D721Med (cell line): ENCODE measurements at regions not wholly inside any gene's neighbourhood (a gene's known extent, or its start where the extent isn't known, plus 50 kb on each side); places are given as distances from the start of the nearest gene placed in this dataset.
A peak's percentile ranks its signal among the peaks of the same experiment; 100 is the strongest.

Source experiments
- DNase-seq: peaks from one replicate; pipeline ENCODE4 v3.0.0; 2011; ENCODE audit warnings: low spot score; ENCODE audit not compliant: insufficient read length
- FAIRE-seq: peaks from 2 replicates; lab custom pipeline; 2011; peaks lifted over from hg19 to GRCh38; lab: Jason Lieb, UNC
- CTCF ChIP-seq: IDR thresholded peaks from 2 replicates; pipeline ENCODE4 v1.5.1; 2012; ENCODE audit warnings: mild to moderate bottlenecking, control low read depth; ENCODE audit not compliant: insufficient read depth; ENCODE audit errors: missing control alignments

- no peak for DNase-seq
- TF ChIP-seq CTCF = no peak
- no peak for FAIRE-seq
Measured at GRCh38 chr1:181326348-181326747, 157.0 kb upstream of the CACNA1E start.

- TF ChIP-seq CTCF = no peak
- FAIRE-seq = no peak
- no peak for DNase-seq
Measured at GRCh38 chr1:181327796-181328195, 155.5 kb upstream of the CACNA1E start.

DNA sequence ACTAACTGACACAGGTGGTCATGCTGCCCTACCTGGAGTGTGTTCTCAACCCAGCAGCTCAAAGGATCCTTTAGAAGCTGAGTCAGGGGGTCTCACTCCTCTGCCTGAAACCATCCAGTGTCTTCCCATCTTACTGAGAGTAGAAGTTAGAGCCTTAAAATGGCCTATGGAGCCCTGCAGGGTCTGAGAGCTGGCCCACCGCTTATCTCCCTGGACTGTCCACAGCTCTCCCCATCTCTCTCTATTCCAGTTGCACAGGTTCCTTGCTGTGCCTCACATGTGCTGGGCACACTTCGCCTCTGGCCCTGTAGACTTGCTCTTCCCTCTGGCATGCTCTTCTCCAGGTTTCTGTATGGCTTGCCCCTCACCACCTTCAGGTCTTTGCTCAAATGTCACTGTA lies 148.6 kb upstream of the CACNA1E start:
- TF ChIP-seq CTCF = no peak
- DNase-seq (no peak), FAIRE-seq (no peak)

DNA sequence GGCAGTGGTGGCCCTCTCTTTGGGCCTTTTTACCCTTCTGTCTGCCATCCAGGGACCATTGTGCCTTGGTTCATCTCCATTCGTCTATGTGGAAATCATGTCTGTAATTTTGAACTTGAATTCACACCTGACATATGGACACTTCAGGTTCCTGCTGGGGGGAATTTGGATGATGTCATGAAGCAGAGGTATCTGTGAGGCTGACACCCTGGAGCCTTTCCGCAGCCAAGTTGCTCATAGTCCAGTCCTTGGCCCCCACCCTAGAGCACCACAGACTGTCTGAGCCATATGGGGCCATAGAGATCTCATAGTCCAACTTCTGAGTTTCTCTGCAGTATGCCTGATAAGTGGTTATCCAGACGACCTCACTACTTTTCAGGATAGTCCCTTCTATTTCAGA lies 147.7 kb upstream of the CACNA1E start:
- FAIRE-seq = no peak
- no peak for TF ChIP-seq CTCF
- DNase-seq = no peak

- DNase-seq = no peak
- peak; percentile 35 for FAIRE-seq
- no peak for TF ChIP-seq CTCF
Measured at GRCh38 chr1:181341026-181341632, 142.2 kb upstream of the CACNA1E start.

DNA sequence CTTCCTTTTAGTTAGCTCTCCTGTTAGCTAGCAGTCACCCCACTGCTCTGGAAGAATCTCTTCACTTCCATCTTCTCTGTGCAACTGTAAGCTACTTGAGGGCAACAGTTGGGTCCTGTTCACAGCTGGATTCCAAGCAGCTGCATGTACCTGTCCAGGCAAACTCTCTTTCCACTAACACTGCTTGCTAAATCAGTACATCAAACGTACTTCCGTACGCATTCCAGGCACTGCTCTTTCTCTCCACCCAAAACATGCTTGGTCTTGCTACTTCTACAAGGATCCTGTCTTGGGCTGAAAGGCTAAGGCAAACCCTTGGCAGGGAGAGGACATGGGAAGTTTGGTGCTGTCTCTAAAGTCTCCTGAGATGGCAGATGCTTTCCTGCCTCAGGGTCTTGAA lies 139.2 kb upstream of the CACNA1E start:
- TF ChIP-seq CTCF = no peak

GRCh38 chr1:181345146-181345545 lies 138.2 kb upstream of the CACNA1E start:
- TF ChIP-seq CTCF = no peak
- no peak for FAIRE-seq
- no peak for DNase-seq

More for the DNA sequence above, 139.2 kb upstream of the CACNA1E start:
- FAIRE-seq = no peak
- DNase-seq = no peak
